HG03460 (cell line): ENCODE measurements at regions not wholly inside any gene's neighbourhood (a gene's known extent, or its start where the extent isn't known, plus 50 kb on each side); places are given as distances from the start of the nearest gene placed in this dataset.

Experiments used
- ATAC-seq: cut with Tn5 transposase; IDR thresholded peaks from one replicate; pipeline ENCODE4 v1.9.1; 2021; ENCODE audit not compliant: unreplicated experiment

GRCh38 chr13:58151452-58151851 lies 519.9 kb downstream of the PCDH17 start:
- no peak for ATAC-seq

DNA sequence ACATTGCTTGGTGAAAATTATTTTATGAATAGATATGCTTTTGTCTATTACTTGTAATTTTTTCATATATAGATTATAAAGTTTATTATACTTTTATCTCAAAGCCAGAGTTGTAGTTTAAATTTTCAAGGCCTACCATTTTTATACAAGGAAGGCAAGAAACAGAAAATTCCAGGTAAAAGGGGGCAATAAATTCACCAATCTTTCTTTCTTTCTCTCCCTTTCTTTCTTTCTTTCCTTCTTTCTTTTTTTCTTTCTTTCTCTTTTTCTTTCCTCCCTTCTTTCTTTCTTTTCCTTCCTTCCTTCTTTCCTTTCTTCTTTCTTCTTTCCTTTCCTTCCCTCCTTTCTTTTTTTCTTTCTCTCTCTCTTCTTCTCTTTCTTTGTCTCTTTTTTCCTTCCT lies 529.4 kb downstream of the PCDH17 start:
- no peak for ATAC-seq

GRCh38 chr13:58165617-58166016 lies 534.1 kb downstream of the PCDH17 start:
- ATAC-seq = no peak

DNA sequence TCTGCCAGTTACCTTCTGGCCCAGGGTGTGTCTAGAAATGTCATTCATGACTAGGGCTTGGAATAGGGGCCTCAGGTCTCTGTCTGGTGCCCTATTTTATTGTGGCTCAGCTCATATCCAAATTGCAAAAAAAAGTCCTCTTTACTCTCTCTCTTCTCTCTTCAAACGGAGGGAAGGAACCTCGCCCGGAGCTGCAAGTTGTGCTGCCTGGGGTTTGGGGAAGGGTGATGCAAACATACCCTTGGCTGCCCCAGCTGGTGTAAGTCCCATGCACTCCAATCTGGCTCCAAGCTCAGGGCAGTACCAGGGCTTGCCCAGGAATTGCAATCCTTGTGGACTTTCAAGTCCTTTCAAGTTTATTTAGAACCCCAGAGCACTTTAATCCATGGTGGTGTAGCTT lies 549.6 kb downstream of the PCDH17 start:
- no peak for ATAC-seq

DNA sequence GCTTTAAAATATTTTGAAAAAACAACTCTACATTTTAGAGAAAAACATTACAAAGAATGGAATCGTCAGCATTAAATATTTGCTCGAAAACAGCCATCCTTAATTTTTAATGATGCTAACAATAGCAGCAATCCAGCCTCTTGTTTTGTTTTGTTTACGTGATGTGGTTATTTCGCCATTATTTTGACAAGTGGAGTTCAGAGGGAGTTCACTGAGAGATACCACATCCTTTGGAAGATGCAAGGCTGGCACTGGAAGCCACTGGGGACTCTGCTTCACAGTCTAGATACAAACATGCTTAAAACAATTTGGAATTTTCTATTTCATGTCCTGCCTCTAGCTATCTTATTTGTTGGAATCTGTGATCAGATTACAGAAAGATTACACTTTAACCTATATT lies 556.3 kb downstream of the PCDH17 start:
- no peak for ATAC-seq

DNA sequence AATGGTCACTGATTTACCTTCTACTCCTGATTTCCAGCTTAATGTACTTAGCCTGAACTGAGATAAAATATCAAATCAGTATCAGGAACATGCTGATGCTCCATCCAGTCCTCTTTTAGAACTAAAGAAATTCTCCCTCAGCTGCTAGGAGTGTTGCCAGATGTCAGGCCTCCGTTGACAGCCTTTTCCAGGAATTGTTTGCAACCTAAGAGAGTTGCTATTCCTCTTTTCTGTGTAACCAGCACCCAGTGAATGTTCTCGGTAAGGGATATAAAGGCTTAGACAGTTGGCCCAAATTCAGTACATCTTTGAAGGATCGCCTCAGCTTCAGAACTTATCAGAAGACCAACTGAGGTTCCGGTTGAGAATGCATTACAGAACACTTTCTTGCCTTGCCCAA lies 559.0 kb downstream of the PCDH17 start:
- ATAC-seq = no peak

DNA sequence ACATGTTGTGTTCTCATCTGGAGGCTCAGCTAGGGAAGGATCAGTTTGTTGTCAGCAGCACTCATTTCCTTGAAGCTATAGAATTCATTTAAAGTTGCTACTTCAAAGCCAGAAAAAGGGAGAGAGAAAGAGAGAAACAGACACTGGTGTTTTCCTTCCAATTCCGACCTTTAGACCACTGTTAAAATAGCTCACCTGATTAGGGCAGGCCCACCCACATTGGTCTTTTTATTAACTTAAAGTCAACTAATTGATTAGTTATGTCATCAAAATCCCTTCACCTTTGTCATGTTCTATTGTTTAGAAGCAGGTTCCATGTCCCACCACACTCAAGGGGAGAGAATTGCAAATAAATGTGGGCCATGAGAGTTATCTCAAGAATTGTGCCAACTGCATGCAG lies 560.2 kb downstream of the PCDH17 start:
- no peak for ATAC-seq

- no peak for ATAC-seq
These were observed 570.6 kb downstream of the PCDH17 start for GRCh38 chr13:58202099-58202498.

- no peak for ATAC-seq
These were observed 576.0 kb downstream of the PCDH17 start for GRCh38 chr13:58207501-58207900.

DNA sequence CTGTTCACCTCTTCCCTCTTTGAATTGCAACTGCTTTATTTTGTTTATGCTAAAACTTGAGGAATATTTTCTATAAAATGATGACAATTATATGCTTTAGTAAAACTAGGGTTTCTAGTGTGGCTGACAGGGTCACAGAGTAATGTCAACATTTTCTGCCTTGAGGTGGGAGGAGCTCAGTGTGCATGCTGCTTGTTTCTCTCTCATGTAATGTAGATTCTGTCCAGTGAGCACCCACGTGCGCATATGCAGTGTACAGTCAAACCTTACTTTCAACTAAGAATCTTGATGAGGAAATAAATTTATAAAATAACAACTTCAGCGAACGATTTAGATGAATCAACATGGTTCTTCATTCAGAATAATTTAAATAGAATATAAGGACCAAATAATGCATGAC lies 603.9 kb downstream of the PCDH17 start:
- no peak for ATAC-seq

- no peak for ATAC-seq
These were observed 607.6 kb downstream of the PCDH17 start for GRCh38 chr13:58238972-58239773.

- no peak for ATAC-seq
These were observed 608.3 kb downstream of the PCDH17 start for GRCh38 chr13:58239774-58240268.

- ATAC-seq = no peak
These were observed 615.5 kb downstream of the PCDH17 start for GRCh38 chr13:58247080-58247479.

DNA sequence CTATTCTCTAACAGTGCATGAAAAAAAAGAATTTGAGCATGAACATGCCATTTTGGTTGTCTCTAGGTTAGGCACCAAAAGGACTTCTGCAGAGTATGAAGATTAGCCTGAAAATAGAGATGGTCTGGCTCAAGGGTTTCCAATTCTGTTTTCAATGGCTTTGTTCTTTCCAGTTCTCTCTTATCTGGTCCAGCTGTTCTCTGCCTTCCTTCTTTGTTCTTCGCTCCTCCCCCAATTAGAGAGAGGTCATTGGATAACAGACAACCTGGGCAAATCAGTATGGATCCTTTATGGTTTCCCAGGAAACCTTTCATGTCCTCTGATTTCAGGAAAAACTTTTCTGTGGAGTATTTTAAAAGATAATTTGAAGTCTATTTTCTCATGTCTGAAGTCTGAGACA lies 623.4 kb downstream of the PCDH17 start:
- no peak for ATAC-seq

DNA sequence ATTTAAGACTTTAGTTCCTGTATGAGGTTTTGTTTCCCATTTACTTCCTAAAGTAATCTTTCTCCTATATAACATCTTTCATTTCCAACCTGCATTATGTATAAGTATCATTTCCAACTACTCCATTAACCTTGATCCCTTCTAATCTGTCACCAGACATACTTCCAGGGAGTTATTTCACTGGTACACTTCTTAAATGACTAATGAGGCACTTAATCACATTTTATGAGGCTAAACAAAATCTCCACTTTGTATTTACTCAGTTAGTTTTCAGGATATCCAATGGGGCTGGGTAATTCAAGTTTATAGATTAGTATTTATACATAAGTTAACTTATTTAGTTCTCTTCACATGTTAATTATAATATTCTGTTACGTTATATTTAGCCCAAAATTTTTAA lies 634.7 kb downstream of the PCDH17 start:
- no peak for ATAC-seq

DNA sequence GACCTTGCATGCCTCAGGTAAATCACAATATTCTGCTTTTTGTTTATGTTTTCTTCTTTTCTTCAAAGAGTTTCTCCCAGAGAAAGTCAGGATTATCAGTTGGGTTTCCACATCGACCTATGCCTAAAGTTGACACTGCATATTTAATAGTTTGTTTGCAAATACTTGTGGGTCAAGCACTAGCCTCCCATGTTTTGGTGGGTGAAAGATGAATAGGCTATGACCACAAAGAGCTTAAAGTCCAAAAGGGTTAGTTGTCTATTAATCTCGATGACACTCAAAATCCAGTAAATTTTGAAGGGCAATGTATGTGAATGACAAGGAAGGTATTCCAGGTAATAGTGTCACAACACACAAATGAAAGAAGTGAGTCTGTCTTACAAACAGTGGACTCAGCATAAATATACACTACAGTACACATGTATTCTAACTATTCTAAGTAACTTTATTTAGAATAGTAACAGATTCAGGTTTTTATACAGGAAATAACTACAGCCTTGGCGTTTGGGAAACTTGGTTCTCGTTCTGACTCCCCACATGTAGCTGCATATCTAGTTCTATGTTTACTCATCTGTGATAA lies 667.1 kb downstream of the PCDH17 start:
- no peak for ATAC-seq

- no peak for ATAC-seq
These were observed 668.7 kb downstream of the PCDH17 start for GRCh38 chr13:58300224-58300623.

GRCh38 chr13:58300974-58301681 lies 669.6 kb downstream of the PCDH17 start:
- ATAC-seq = no peak

DNA sequence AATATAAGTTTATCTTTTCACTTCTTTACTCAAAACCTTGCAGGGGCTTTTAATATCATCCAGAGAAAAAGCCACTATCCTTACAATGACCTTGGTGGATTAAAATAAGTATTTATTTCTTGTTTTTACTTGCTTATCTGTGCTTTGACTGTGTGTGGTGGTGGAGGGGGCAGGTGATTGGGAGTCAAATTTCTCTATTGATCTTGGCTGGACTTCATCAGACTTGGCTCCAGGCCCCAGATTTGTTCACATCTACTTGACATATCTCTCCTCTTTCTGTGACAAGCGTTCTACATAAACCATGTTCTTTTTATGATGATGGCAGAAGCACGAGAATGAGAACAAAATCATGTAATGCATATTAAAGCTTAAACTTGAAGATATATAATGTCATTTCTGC lies 670.8 kb downstream of the PCDH17 start:
- ATAC-seq = no peak

- ATAC-seq = no peak
These were observed 674.5 kb downstream of the PCDH17 start for GRCh38 chr13:58306062-58306461.

GRCh38 chr13:58313219-58313618 lies 681.7 kb downstream of the PCDH17 start:
- ATAC-seq = no peak
